Type B pancreatic cell (in vitro differentiated cells): ENCODE measurements at regions not wholly inside any gene's neighbourhood (a gene's known extent, or its start where the extent isn't known, plus 50 kb on each side); places are given as distances from the start of the nearest gene placed in this dataset.
"Not testable (repeated sequence)": the region's sequence is repeated elsewhere in the genome, so short reads cannot be mapped to it uniquely, and the experiment has no call there.

Experiments used
- DNase-seq: peaks from one replicate; pipeline ENCODE4 v3.0.0; 2021; ENCODE audit warnings: mixed read lengths; ENCODE audit not compliant: unreplicated experiment; ENCODE audit errors: extremely low spot score
- H3K27ac Mint-ChIP-seq: 2 replicates; pipeline ENCODE4 v1.8.0; 2021; ENCODE audit warnings: mild to moderate bottlenecking, mixed read lengths
- H3K27me3 Mint-ChIP-seq: 2 replicates; pipeline ENCODE4 v1.8.0; 2021; ENCODE audit warnings: mixed read lengths
- H3K36me3 Mint-ChIP-seq: 2 replicates; pipeline ENCODE4 v1.8.0; 2021; ENCODE audit warnings: mixed read lengths
- H3K4me1 Mint-ChIP-seq: one replicate; pipeline ENCODE4 v1.8.0; 2021; ENCODE audit warnings: mixed read lengths; ENCODE audit not compliant: unreplicated experiment
- H3K4me3 Mint-ChIP-seq: 2 replicates; pipeline ENCODE4 v1.8.0; 2021; ENCODE audit warnings: mild to moderate bottlenecking, mixed read lengths
- H3K9me3 Mint-ChIP-seq: 2 replicates; pipeline ENCODE4 v1.8.0; 2021; ENCODE audit warnings: mixed read lengths
- TF ChIP-seq, protein P1 (sequence below): fragments of 200-600 bp; sonication (generic); conservative IDR thresholded peaks from 2 replicates; pipeline ENCODE4 v1.5.0; 2021; ENCODE audit warnings: antibody characterized with exemption, mild to moderate bottlenecking

DNA sequence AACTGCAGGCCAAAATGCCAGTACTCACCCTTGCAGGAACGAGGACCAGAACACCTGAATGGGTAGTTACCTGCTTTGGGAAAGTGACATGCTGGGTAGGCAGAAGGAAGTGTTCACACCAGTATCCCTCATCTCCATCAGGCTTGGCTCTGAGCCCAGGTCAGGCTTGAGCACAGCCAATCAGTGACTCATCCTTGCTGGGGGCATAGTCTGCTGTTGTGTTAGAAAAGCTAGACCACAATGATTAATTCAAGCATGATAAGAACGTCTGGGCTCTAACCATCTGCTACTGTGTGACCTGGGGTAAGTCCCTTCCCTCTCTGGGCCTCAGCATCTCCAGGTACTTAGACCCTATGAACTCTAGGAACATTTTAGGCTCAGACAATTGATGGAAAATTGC is 450.4 kb downstream of the MIAT start:
- TF ChIP-seq, protein P1, sequence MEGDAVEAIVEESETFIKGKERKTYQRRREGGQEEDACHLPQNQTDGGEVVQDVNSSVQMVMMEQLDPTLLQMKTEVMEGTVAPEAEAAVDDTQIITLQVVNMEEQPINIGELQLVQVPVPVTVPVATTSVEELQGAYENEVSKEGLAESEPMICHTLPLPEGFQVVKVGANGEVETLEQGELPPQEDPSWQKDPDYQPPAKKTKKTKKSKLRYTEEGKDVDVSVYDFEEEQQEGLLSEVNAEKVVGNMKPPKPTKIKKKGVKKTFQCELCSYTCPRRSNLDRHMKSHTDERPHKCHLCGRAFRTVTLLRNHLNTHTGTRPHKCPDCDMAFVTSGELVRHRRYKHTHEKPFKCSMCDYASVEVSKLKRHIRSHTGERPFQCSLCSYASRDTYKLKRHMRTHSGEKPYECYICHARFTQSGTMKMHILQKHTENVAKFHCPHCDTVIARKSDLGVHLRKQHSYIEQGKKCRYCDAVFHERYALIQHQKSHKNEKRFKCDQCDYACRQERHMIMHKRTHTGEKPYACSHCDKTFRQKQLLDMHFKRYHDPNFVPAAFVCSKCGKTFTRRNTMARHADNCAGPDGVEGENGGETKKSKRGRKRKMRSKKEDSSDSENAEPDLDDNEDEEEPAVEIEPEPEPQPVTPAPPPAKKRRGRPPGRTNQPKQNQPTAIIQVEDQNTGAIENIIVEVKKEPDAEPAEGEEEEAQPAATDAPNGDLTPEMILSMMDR, result no peak
- H3K27ac Mint-ChIP-seq, result no peak overlapping the region
- no peak overlapping the region for H3K4me3 Mint-ChIP-seq
- no peaks in the 10 kb centered on the region for H3K9me3 Mint-ChIP-seq
- no peak for DNase-seq
- H3K4me1 Mint-ChIP-seq, result peaks cover 43% of the 10 kb centered on the region
- H3K36me3 Mint-ChIP-seq, result no peaks in the 10 kb centered on the region
- peaks cover 26% of the 10 kb centered on the region for H3K27me3 Mint-ChIP-seq

- Mint-ChIP-seq H3K4me3 (no peak overlapping the region), H3K4me1 (peaks cover 48% of the 10 kb centered on the region), H3K27ac (no peak overlapping the region), H3K27me3 (peaks cover 19% of the 10 kb centered on the region), H3K9me3 (no peaks in the 10 kb centered on the region), H3K36me3 (no peaks in the 10 kb centered on the region)
- TF ChIP-seq, protein P1, result no peak
- DNase-seq, result no peak
These were observed 451.2 kb downstream of the MIAT start for GRCh38 chr22:27108425-27109114.

- Mint-ChIP-seq H3K4me1 (peaks cover 49% of the 10 kb centered on the region), H3K27me3 (peaks cover 13% of the 10 kb centered on the region)
- H3K27ac Mint-ChIP-seq, H3K4me3 Mint-ChIP-seq, H3K9me3 Mint-ChIP-seq, H3K36me3 Mint-ChIP-seq, DNase-seq: not testable (repeated sequence)
These were observed 452.0 kb downstream of the MIAT start for GRCh38 chr22:27109406-27109805.

- DNase-seq, result no peak
- peak overlapping the region; percentile 49 for H3K4me3 Mint-ChIP-seq
- peaks cover 49% of the 10 kb centered on the region for H3K4me1 Mint-ChIP-seq
- H3K9me3 Mint-ChIP-seq, result no peaks in the 10 kb centered on the region
- peak overlapping the region; percentile 6 for H3K27ac Mint-ChIP-seq
- no peaks in the 10 kb centered on the region for H3K36me3 Mint-ChIP-seq
- TF ChIP-seq, protein P1, result no peak
- H3K27me3 Mint-ChIP-seq, result peaks cover 4% of the 10 kb centered on the region
These were observed 453.5 kb downstream of the MIAT start for GRCh38 chr22:27110665-27111451.

DNA sequence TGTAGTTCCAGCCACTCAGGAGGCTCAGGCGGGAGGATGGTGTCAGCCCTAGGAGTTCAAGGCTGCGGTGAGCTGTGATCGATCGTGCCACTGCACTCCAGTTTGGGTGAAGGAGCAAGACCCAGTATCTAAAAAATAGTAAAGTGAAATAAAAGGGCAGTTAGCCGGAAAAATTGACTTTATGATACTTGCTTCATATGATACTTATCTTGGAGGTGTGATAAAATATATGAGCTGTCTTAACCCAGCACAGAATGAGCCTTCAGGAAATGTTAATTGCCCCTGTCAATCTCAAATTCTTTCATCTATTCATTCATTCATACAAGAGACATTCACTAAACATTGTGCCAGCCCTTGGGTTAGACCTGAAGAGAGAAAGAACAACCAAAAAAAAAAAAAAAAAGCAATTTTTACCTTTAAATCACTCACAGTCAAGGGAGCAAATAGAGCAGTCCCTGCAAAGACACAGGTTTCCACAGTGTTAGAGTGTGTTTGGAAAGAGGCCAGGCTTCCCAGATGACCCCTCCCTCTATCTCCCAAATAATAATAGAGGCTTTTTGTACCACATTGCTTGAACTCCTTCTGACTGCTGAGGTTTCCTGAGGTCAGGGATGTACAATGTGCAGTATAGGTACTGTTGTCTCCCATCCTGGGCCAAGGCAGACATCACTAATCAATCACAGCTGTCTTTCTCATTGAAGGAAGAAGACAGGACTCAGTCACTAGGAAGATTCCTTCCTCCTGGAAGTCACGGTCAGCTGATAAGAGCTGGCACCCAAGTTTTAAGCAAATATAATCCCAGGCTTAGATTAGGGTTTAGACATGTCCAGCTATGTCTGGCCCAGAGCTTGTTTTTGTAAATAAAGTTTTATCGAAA is 454.6 kb downstream of the MIAT start:
- TF ChIP-seq, protein P1, result no peak
- Mint-ChIP-seq H3K36me3 (no peaks in the 10 kb centered on the region), H3K27me3 (peaks cover 2% of the 10 kb centered on the region), H3K4me3 (no peak overlapping the region), H3K9me3 (no peaks in the 10 kb centered on the region), H3K27ac (no peak overlapping the region), H3K4me1 (peaks cover 49% of the 10 kb centered on the region)
- DNase-seq, result no peak
